HFFc6 (cell line): ENCODE measurements at regions not wholly inside any gene's neighbourhood (a gene's known extent, or its start where the extent isn't known, plus 50 kb on each side); places are given as distances from the start of the nearest gene placed in this dataset.

Source experiments
- DNase-seq: peaks from one replicate; pipeline ENCODE4 v3.0.0-alpha.2; 2018
- H3K27ac Mint-ChIP-seq: 2 replicates; pipeline ENCODE4 v1.8.0; 2020; ENCODE audit warnings: mild to moderate bottlenecking, mixed read lengths
- H3K27me3 Mint-ChIP-seq: 2 replicates; pipeline ENCODE4 v1.8.0; 2021; ENCODE audit warnings: mild to moderate bottlenecking, moderate library complexity, mixed read lengths; ENCODE audit not compliant: insufficient read depth
- H3K36me3 Mint-ChIP-seq: 2 replicates; pipeline ENCODE4 v1.8.0; 2021; ENCODE audit warnings: low read depth, mixed read lengths
- H3K4me1 Mint-ChIP-seq: 2 replicates; pipeline ENCODE4 v1.8.0; 2020; ENCODE audit warnings: low read depth, mixed read lengths
- H3K4me3 Mint-ChIP-seq: 2 replicates; pipeline ENCODE4 v1.8.0; 2020; ENCODE audit warnings: mild to moderate bottlenecking, moderate library complexity, mixed read lengths
- H3K9me3 Mint-ChIP-seq: 2 replicates; pipeline ENCODE4 v1.8.0; 2020; ENCODE audit warnings: mild to moderate bottlenecking, mixed read lengths
- CTCF ChIP-seq: fragments of 200-600 bp; sonication (generic); IDR thresholded peaks from 2 replicates; pipeline ENCODE4 v1.5.0; 2021; ENCODE audit warnings: antibody characterized with exemption, mild to moderate bottlenecking

GRCh38 chr2:128427413-128427755 is 108.7 kb upstream of the HS6ST1 start:
- no peak for TF ChIP-seq CTCF
- no peak for DNase-seq
- no peak overlapping the region for H3K27ac Mint-ChIP-seq

GRCh38 chr2:128428415-128428814 is 109.7 kb upstream of the HS6ST1 start:
- no peak overlapping the region for H3K27ac Mint-ChIP-seq
- H3K4me3 Mint-ChIP-seq = no peak overlapping the region
- H3K27me3 Mint-ChIP-seq = no peaks in the 10 kb centered on the region; the same call in 1 of the 2 replicates
- no peaks in the 10 kb centered on the region for H3K9me3 Mint-ChIP-seq
- peaks cover 6% of the 10 kb centered on the region for H3K4me1 Mint-ChIP-seq
- H3K36me3 Mint-ChIP-seq = no peaks in the 10 kb centered on the region
- TF ChIP-seq CTCF = no peak
- no peak for DNase-seq

More at GRCh38 chr2:128427413-128427755, 108.7 kb upstream of the HS6ST1 start:
- Mint-ChIP-seq H3K4me3 (no peak overlapping the region), H3K9me3 (no peaks in the 10 kb centered on the region; the same call in 1 of the 2 replicates), H3K36me3 (no peaks in the 10 kb centered on the region), H3K4me1 (peaks cover 16% of the 10 kb centered on the region), H3K27me3 (no peaks in the 10 kb centered on the region; the same call in 1 of the 2 replicates)

GRCh38 chr2:128432423-128432822 is 113.8 kb upstream of the HS6ST1 start:
- peaks cover 11% of the 10 kb centered on the region for H3K27me3 Mint-ChIP-seq
- no peaks in the 10 kb centered on the region for H3K36me3 Mint-ChIP-seq
- H3K4me3 Mint-ChIP-seq = no peak overlapping the region
- H3K9me3 Mint-ChIP-seq = no peaks in the 10 kb centered on the region
- no peaks in the 10 kb centered on the region for H3K4me1 Mint-ChIP-seq
- H3K27ac Mint-ChIP-seq = no peak overlapping the region
- DNase-seq = no peak
- TF ChIP-seq CTCF = no peak

GRCh38 chr2:128433911-128434550 is 115.4 kb upstream of the HS6ST1 start:
- peaks cover 5% of the 10 kb centered on the region; the same call in 1 of the 2 replicates for H3K4me1 Mint-ChIP-seq
- peaks cover 15% of the 10 kb centered on the region for H3K27me3 Mint-ChIP-seq
- no peak overlapping the region for H3K4me3 Mint-ChIP-seq
- TF ChIP-seq CTCF = no peak
- DNase-seq = no peak
- no peaks in the 10 kb centered on the region for H3K9me3 Mint-ChIP-seq
- H3K27ac Mint-ChIP-seq = no peak overlapping the region
- no peaks in the 10 kb centered on the region for H3K36me3 Mint-ChIP-seq

- no peak for DNase-seq
- Mint-ChIP-seq H3K9me3 (no peaks in the 10 kb centered on the region), H3K27me3 (peaks cover 19% of the 10 kb centered on the region), H3K27ac (no peak overlapping the region), H3K36me3 (no peaks in the 10 kb centered on the region), H3K4me3 (no peak overlapping the region), H3K4me1 (peaks cover 5% of the 10 kb centered on the region; the same call in 1 of the 2 replicates)
- TF ChIP-seq CTCF = no peak
These were observed 117.2 kb upstream of the HS6ST1 start for GRCh38 chr2:128435576-128436478.
